GM18873 (cell line): ENCODE measurements at regions not wholly inside any gene's neighbourhood (a gene's known extent, or its start where the extent isn't known, plus 50 kb on each side); places are given as distances from the start of the nearest gene placed in this dataset.
"Not testable (repeated sequence)": the region's sequence is repeated elsewhere in the genome, so short reads cannot be mapped to it uniquely, and the experiment has no call there.

ENCODE experiments used
- ATAC-seq: cut with Tn5 transposase; IDR thresholded peaks from one replicate; pipeline ENCODE4 v1.9.1; 2021; ENCODE audit warnings: mild to moderate bottlenecking, moderate library complexity, moderate number of reproducible peaks; ENCODE audit not compliant: unreplicated experiment, low FRiP score

GRCh38 chr1:232156070-232156469 lies 473.9 kb downstream of the SIPA1L2 start:
- not testable (repeated sequence) for ATAC-seq

GRCh38 chr1:232153652-232154051 lies 476.3 kb downstream of the SIPA1L2 start:
- ATAC-seq: no peak

- ATAC-seq: no peak
Measured at GRCh38 chr1:232150770-232151548, 479.0 kb downstream of the SIPA1L2 start.

- no peak for ATAC-seq
Measured at GRCh38 chr1:232149287-232150201, 480.4 kb downstream of the SIPA1L2 start.

- ATAC-seq: no peak
Measured at GRCh38 chr1:232147215-232147614, 482.7 kb downstream of the SIPA1L2 start.

- ATAC-seq: no peak
Measured at GRCh38 chr1:232146514-232146913, 483.4 kb downstream of the SIPA1L2 start.

- no peak for ATAC-seq
Measured at GRCh38 chr1:232145768-232146167, 484.2 kb downstream of the SIPA1L2 start.

GRCh38 chr1:232144696-232145230 lies 485.2 kb downstream of the SIPA1L2 start:
- no peak for ATAC-seq

- no peak for ATAC-seq
Measured at GRCh38 chr1:232143315-232143886, 486.5 kb downstream of the SIPA1L2 start.

GRCh38 chr1:232142403-232143314 lies 487.3 kb downstream of the SIPA1L2 start:
- no peak for ATAC-seq

GRCh38 chr1:232141167-232141448 lies 488.8 kb downstream of the SIPA1L2 start:
- ATAC-seq: not testable (repeated sequence)

- ATAC-seq: no peak
Measured at GRCh38 chr1:232140419-232141166, 489.3 kb downstream of the SIPA1L2 start.

GRCh38 chr1:232139444-232139843 lies 490.5 kb downstream of the SIPA1L2 start:
- no peak for ATAC-seq

GRCh38 chr1:232138044-232138443 lies 491.9 kb downstream of the SIPA1L2 start:
- ATAC-seq: no peak

GRCh38 chr1:232137066-232137465 lies 492.9 kb downstream of the SIPA1L2 start:
- no peak for ATAC-seq

GRCh38 chr1:232136136-232136535 lies 493.8 kb downstream of the SIPA1L2 start:
- no peak for ATAC-seq

GRCh38 chr1:232134365-232134764 lies 495.6 kb downstream of the SIPA1L2 start:
- ATAC-seq: no peak

- ATAC-seq: no peak
Measured at GRCh38 chr1:232132572-232132971, 497.4 kb downstream of the SIPA1L2 start.

GRCh38 chr1:232131715-232132391 lies 498.1 kb downstream of the SIPA1L2 start:
- no peak for ATAC-seq
